HG02884 (cell line): ENCODE measurements at regions not wholly inside any gene's neighbourhood (a gene's known extent, or its start where the extent isn't known, plus 50 kb on each side); places are given as distances from the start of the nearest gene placed in this dataset.
"Not testable (repeated sequence)": the region's sequence is repeated elsewhere in the genome, so short reads cannot be mapped to it uniquely, and the experiment has no call there.

Source experiments
- ATAC-seq: cut with Tn5 transposase; IDR thresholded peaks from one replicate; pipeline ENCODE4 v1.9.1; 2021; ENCODE audit warnings: mild to moderate bottlenecking, moderate library complexity; ENCODE audit not compliant: unreplicated experiment

GRCh38 chr5:164466033-164466432 is 960.6 kb downstream of the MAT2B start:
- ATAC-seq: no peak

- ATAC-seq: no peak
Observed at GRCh38 chr5:164470312-164470711, 964.9 kb downstream of the MAT2B start.

GRCh38 chr5:164472165-164472564 is 966.7 kb downstream of the MAT2B start:
- ATAC-seq: no peak

- no peak for ATAC-seq
Observed at GRCh38 chr5:164475339-164475977, 970.0 kb downstream of the MAT2B start.

GRCh38 chr5:164481270-164481669 is 975.9 kb downstream of the MAT2B start:
- ATAC-seq: no peak

- ATAC-seq: no peak
Observed at GRCh38 chr5:164482351-164482750, 976.9 kb downstream of the MAT2B start.

GRCh38 chr5:164484948-164485347 is 979.5 kb downstream of the MAT2B start:
- no peak for ATAC-seq

- no peak for ATAC-seq
Observed at GRCh38 chr5:164487939-164488338, 982.5 kb downstream of the MAT2B start.

- ATAC-seq: no peak
Observed at GRCh38 chr5:164497311-164498064, 992.1 kb downstream of the MAT2B start.

GRCh38 chr5:164498438-164498837 is 993.0 kb downstream of the MAT2B start:
- ATAC-seq: no peak

- ATAC-seq: no peak
Observed at GRCh38 chr5:164500856-164501255, 995.4 kb downstream of the MAT2B start.

GRCh38 chr5:164501344-164501743 is 995.9 kb downstream of the MAT2B start:
- ATAC-seq: no peak

GRCh38 chr5:164504141-164504772 is 998.8 kb downstream of the MAT2B start:
- peak; percentile 89 for ATAC-seq

GRCh38 chr5:164505791-164506190 is 1000.4 kb downstream of the MAT2B start:
- ATAC-seq: no peak

GRCh38 chr5:164518067-164518740 is 1012.8 kb downstream of the MAT2B start:
- ATAC-seq: no peak

- ATAC-seq: no peak
Observed at GRCh38 chr5:164518741-164519080, 1013.3 kb downstream of the MAT2B start.

GRCh38 chr5:164532235-164532900 is 1026.9 kb downstream of the MAT2B start:
- no peak for ATAC-seq

GRCh38 chr5:164533426-164533825 is 1028.0 kb downstream of the MAT2B start:
- ATAC-seq: not testable (repeated sequence)

GRCh38 chr5:164540174-164540573 is 1034.8 kb downstream of the MAT2B start:
- ATAC-seq: no peak

- ATAC-seq: no peak
Observed at GRCh38 chr5:164545507-164545906, 1040.1 kb downstream of the MAT2B start.

- no peak for ATAC-seq
Observed at GRCh38 chr5:164553851-164554250, 1048.4 kb downstream of the MAT2B start.
